Gastrocnemius medialis (tissue), 4 donors: ENCODE measurements at regions not wholly inside any gene's neighbourhood (a gene's known extent, or its start where the extent isn't known, plus 50 kb on each side); places are given as distances from the start of the nearest gene placed in this dataset.
A peak's percentile ranks its signal among the peaks of the same experiment; 100 is the strongest.

ENCODE experiments used
- ATAC-seq, 2 donors: fragments of 150-250 bp; one replicate each; pipeline ENCODE4 v1.9.1; 2016
- DNase-seq, 2 donors: peaks; one replicate each; pipeline ENCODE4 v3.0.0-alpha.2; 2019
- H3K27ac ChIP-seq, 4 donors: fragments of 200-600 bp; sonication (generic); 1 replicate in 1 of 4; 2 replicates in 3 of 4; pipeline ENCODE4 v1.5.1; 2016 to 2018; ENCODE audit warnings: mild to moderate bottlenecking in 2 of 4, moderate library complexity in 1 of 4
- H3K27me3 ChIP-seq, 3 donors: fragments of 200-600 bp; sonication (generic) in 2 of 3; 1 replicate in 1 of 3; 2 replicates in 2 of 3; pipeline versions ENCODE4 v1.5.1 to v1.6.0; 2016 to 2019; ENCODE audit warnings: mild to moderate bottlenecking in 1 of 3, moderate library complexity in 1 of 3
- H3K36me3 ChIP-seq, 2 donors: fragments of 200-600 bp; sonication (generic) in 1 of 2; one replicate each; pipeline ENCODE4 v1.5.1; 2017 to 2018
- H3K4me1 ChIP-seq, 2 donors: fragments of 200-600 bp; sonication (generic) in 1 of 2; one replicate each; pipeline ENCODE4 v1.5.1; 2016 to 2017; ENCODE audit warnings: mild to moderate bottlenecking in 2 of 2
- H3K4me3 ChIP-seq, 4 donors: fragments of 200-600 bp; sonication (generic) in 3 of 4; 1 replicate in 1 of 4; 2 replicates in 3 of 4; pipeline ENCODE4 v1.5.1; 2016 to 2019; ENCODE audit warnings: mild to moderate bottlenecking in 2 of 4
- H3K9me3 ChIP-seq, 3 donors: fragments of 200-600 bp; sonication (generic) in 2 of 3; 1 replicate in 1 of 3; 2 replicates in 2 of 3; pipeline ENCODE4 v1.5.1; 2016 to 2019
- POLR2A ChIP-seq, 2 donors: fragments of 450-650 bp; IDR thresholded peaks; one replicate each; pipeline ENCODE4 v1.6.1; 2017; ENCODE audit warnings: antibody characterized with exemption in 2 of 2, mild to moderate bottlenecking in 2 of 2, moderate library complexity in 2 of 2
- in situ Hi-C, 4 donors: fragments of 200-750 bp; cut with MboI; loops; one replicate each; pipeline versions ENCODE4 v1.15.0 to v1.8.0; 2017; ENCODE audit warnings: low sequenced_read_pairs in 4 of 4
- intact Hi-C: fragments of 100-400 bp; cut with DNase I; formaldehyde crosslinking; loops from one replicate; pipeline ENCODE4 v1.15.1; 2023; ENCODE audit warnings: low total_unique reads
- TF ChIP-seq, protein P1 (sequence below), 5 experiments: fragments of 450-650 bp in 3 of 5; fragments of 200-600 bp in 2 of 5; sonication (generic) in 2 of 5; IDR thresholded peaks in 4 of 5; conservative IDR thresholded peaks in 1 of 5; 1 replicate in 4 of 5; 2 replicates in 1 of 5; pipeline ENCODE4 v1.5.1; 2016 to 2019; ENCODE audit warnings: antibody characterized with exemption in 5 of 5, mild to moderate bottlenecking in 3 of 5, moderate library complexity in 3 of 5

DNA sequence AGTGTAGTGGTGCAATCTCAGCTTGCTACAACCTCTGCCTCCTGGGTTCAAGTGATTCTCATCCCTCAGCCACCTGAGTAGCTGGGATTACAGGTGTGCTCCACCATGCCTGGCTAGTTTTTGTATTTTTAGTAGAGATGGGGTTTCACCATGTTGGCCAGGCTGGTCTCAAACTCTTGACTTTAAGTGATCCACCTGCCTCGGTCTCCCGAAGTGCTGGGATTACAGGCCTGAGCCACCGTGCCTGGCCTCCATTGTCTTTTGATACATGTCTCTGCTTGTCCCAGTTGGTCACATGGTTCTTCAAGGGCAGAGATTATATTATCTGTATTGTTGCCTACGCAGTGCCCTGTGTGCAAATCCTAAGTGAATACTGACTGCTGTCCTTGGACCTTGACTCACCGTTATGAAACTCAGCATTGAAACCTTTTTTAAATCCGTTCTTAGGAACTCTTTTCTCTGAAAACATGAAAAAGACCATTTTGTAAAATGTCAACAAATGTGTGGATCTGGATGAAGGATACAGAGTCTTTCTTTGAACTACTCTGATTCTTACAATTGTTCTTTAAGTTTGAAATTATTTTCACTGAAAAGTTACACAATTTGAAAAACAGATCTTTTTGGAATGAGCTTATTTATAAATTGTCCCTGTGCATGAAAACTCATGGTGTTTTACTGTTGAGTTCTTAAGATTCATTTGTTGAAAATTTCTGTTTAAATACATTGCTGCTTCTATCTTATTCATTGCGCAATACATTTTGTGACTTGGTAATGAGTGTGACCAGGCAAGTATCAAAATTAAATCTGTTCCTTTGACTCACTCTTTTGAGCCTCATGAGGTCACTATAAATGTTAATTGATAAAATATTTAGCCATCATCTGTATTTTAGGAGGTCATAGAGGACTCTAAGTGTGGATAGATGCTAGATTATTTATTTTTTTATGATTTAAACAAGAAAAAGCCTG, 293.5 kb downstream of the UTRN start:
- no peak overlapping the region for H3K27ac ChIP-seq
- peaks cover 0 to 15% of the 10 kb centered on the region in 2 donors for H3K36me3 ChIP-seq
- no peaks in the 10 kb centered on the region for H3K9me3 ChIP-seq
- intact Hi-C loops (no loop called here), in situ Hi-C loops (loop anchor here (25.0 kb wide), 3 partner anchors 459 to 1059 kb away; no protein-coding TSS in a partner anchor)
- H3K27me3 ChIP-seq = no peaks in the 10 kb centered on the region
- H3K4me3 ChIP-seq = no peak overlapping the region
- ATAC-seq (no peak), DNase-seq (no peak)
- TF ChIP-seq, protein P1, sequence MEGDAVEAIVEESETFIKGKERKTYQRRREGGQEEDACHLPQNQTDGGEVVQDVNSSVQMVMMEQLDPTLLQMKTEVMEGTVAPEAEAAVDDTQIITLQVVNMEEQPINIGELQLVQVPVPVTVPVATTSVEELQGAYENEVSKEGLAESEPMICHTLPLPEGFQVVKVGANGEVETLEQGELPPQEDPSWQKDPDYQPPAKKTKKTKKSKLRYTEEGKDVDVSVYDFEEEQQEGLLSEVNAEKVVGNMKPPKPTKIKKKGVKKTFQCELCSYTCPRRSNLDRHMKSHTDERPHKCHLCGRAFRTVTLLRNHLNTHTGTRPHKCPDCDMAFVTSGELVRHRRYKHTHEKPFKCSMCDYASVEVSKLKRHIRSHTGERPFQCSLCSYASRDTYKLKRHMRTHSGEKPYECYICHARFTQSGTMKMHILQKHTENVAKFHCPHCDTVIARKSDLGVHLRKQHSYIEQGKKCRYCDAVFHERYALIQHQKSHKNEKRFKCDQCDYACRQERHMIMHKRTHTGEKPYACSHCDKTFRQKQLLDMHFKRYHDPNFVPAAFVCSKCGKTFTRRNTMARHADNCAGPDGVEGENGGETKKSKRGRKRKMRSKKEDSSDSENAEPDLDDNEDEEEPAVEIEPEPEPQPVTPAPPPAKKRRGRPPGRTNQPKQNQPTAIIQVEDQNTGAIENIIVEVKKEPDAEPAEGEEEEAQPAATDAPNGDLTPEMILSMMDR (IDR thresholded peaks at IDR 0.05 in 4 of 5, conservative IDR thresholded peaks at IDR 0.05 in 1 of 5) = no peak
- TF ChIP-seq POLR2A (IDR thresholded peaks at IDR 0.05) = no peak
- peaks cover 19 to 27% of the 10 kb centered on the region in 2 donors for H3K4me1 ChIP-seq

DNA sequence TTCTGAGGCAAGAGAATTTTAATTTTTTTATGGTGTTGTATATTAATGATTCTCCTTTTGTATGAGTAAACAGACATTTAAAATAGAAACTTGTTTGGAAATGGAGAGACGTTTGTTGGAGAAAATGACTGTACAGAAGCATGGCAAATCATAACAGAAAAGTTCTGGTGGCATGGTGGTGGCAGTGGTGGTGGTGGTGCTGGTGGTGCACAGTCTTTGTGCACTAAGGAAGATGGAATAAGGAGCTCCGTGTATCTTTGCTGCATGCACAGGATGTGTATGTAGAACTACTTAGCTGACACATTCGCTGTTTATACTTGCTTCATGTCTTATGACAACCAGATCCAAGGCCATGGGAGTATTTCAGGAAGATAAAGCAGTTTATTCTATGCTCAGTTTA, 294.9 kb downstream of the UTRN start:
- DNase-seq (no peak), ATAC-seq (no peak)
- intact Hi-C loops = loop anchor here (5.0 to 10.0 kb wide), 2 partner anchors 352 to 445 kb away; no protein-coding TSS in a partner anchor
- in situ Hi-C loops = loop anchor here (10.0 to 25.0 kb wide), 5 partner anchors 355 to 1057 kb away; no protein-coding TSS in a partner anchor
- Histone ChIP-seq H3K36me3 (peaks cover 0 to 15% of the 10 kb centered on the region in 2 donors), H3K9me3 (no peaks in the 10 kb centered on the region), H3K27ac (no peak overlapping the region), H3K4me3 (no peak overlapping the region), H3K27me3 (no peaks in the 10 kb centered on the region), H3K4me1 (peaks cover 19 to 27% of the 10 kb centered on the region in 2 donors)
- no peak for TF ChIP-seq POLR2A (IDR thresholded peaks at IDR 0.05)
- TF ChIP-seq, protein P1 (IDR thresholded peaks at IDR 0.05 in 4 of 5, conservative IDR thresholded peaks at IDR 0.05 in 1 of 5) = no peak

GRCh38 chr6:144580771-144581170, 295.6 kb downstream of the UTRN start:
- no peak overlapping the region for H3K27ac ChIP-seq
- H3K36me3 ChIP-seq = peaks cover 0 to 15% of the 10 kb centered on the region in 2 donors
- no peaks in the 10 kb centered on the region for H3K9me3 ChIP-seq
- intact Hi-C loops = loop anchor here (5.0 to 10.0 kb wide), 2 partner anchors 352 to 444 kb away; no protein-coding TSS in a partner anchor
- DNase-seq (no peak), ATAC-seq (no peak)
- in situ Hi-C loops = loop anchor here (10.0 to 25.0 kb wide), 5 partner anchors 354 to 1057 kb away; no protein-coding TSS in a partner anchor
- peaks cover 19 to 28% of the 10 kb centered on the region in 2 donors for H3K4me1 ChIP-seq
- no peaks in the 10 kb centered on the region for H3K27me3 ChIP-seq
- no peak overlapping the region for H3K4me3 ChIP-seq
- TF ChIP-seq, protein P1 (IDR thresholded peaks at IDR 0.05 in 4 of 5, conservative IDR thresholded peaks at IDR 0.05 in 1 of 5) = no peak
- no peak for TF ChIP-seq POLR2A (IDR thresholded peaks at IDR 0.05)

GRCh38 chr6:144581812-144582537, 296.8 kb downstream of the UTRN start:
- Histone ChIP-seq H3K4me3 (no peak overlapping the region), H3K9me3 (no peaks in the 10 kb centered on the region), H3K36me3 (peaks cover 0 to 12% of the 10 kb centered on the region in 2 donors), H3K27me3 (no peaks in the 10 kb centered on the region), H3K4me1 (peaks cover 19 to 32% of the 10 kb centered on the region in 2 donors), H3K27ac (no peak overlapping the region)
- in situ Hi-C loops (loop anchor here (10.0 to 25.0 kb wide), 5 partner anchors 353 to 1055 kb away; no protein-coding TSS in a partner anchor), intact Hi-C loops (loop anchor here (5.0 to 10.0 kb wide), 2 partner anchors 350 to 443 kb away; no protein-coding TSS in a partner anchor)
- TF ChIP-seq, protein P1 (IDR thresholded peaks at IDR 0.05 in 4 of 5, conservative IDR thresholded peaks at IDR 0.05 in 1 of 5) = peak in 3 of 5 experiments; percentile 4 to 39 (median 19)
- TF ChIP-seq POLR2A (IDR thresholded peaks at IDR 0.05) = no peak
- DNase-seq = no peak
- ATAC-seq = peak in 1 of 2 donors; percentile 49
